ENCODE measurements at regions not wholly inside any gene's neighbourhood (a gene's known extent, or its start where the extent isn't known, plus 50 kb on each side); places are given as distances from the start of the nearest gene placed in this dataset.
A peak's percentile ranks its signal among the peaks of the same experiment; 100 is the strongest.
"Not testable (repeated sequence)": the region's sequence is repeated elsewhere in the genome, so short reads cannot be mapped to it uniquely, and the experiment has no call there.

DNA sequence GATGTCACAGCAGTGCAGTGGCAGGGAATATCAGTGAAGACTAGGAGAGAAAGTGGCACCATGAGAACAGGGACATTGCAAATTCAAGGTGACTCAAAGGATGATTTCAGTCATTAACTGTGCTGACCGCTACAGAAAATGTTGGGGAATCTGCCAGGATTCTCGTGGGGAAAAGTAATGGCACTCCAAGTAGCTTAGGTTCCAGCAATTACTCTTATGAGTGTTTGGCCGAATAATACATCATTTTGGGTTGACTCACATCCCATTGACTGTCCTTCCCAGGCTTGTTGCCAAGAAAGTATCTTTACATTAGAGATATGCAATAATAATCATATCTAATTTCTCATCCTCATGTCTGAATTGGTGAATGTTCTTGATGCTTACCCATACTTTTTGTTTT is 1411.1 kb upstream of the PCDH7 start:
- Histone ChIP-seq H3K9ac (ENCODE audit: low read length) (no peak overlapping the region), H3K9me3 (ENCODE audit: control insufficient read depth, low read length) (no peaks in the 10 kb centered on the region), H3K27me3 (replicated peaks; ENCODE audit: control insufficient read depth, insufficient read depth, low read length) (no peaks in the 10 kb centered on the region), H3K4me1 (ENCODE audit: control insufficient read depth, insufficient read depth, low read length) (no peaks in the 10 kb centered on the region), H3K4me3 (ENCODE audit: low read length) (no peak overlapping the region), H3K36me3 (ENCODE audit: control insufficient read depth, insufficient read depth, low read length, severe bottlenecking) (no peaks in the 10 kb centered on the region)
- no peak for DNase-seq (ENCODE audit: low read depth)

- Histone ChIP-seq H3K36me3 (ENCODE audit: control insufficient read depth, insufficient read depth, low read length, severe bottlenecking) (no peaks in the 10 kb centered on the region), H3K4me1 (ENCODE audit: control insufficient read depth, insufficient read depth, low read length) (no peaks in the 10 kb centered on the region), H3K27me3 (replicated peaks; ENCODE audit: control insufficient read depth, insufficient read depth, low read length) (no peaks in the 10 kb centered on the region), H3K9me3 (ENCODE audit: control insufficient read depth, low read length) (no peaks in the 10 kb centered on the region), H3K9ac (ENCODE audit: low read length) (no peak overlapping the region), H3K4me3 (ENCODE audit: low read length) (no peak overlapping the region)
- DNase-seq (ENCODE audit: low read depth): no peak
Measured at GRCh38 chr4:29310252-29310651, 1409.9 kb upstream of the PCDH7 start.

DNA sequence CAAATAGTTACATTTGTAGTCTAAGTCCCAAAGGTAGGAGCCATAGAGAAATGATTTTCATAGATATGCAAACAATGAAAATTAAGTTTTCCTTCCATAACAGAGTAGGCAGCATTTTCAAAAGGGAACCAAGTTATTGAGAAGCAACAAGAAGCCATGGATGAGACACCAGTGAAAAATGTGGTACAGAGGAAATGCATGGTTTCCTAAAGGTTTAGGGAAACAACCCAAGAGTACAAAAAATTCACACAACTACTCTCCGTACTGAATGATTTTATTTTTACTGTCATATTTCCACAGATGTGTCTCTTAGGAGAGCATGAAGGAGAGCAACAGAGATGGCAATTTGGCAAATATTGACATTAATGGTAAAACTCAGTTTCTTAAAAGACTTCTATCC is 1408.9 kb upstream of the PCDH7 start:
- no peak overlapping the region for H3K4me3 ChIP-seq (ENCODE audit: low read length)
- peak; percentile 20 for DNase-seq (ENCODE audit: low read depth)
- no peaks in the 10 kb centered on the region for H3K9me3 ChIP-seq (ENCODE audit: control insufficient read depth, low read length)
- no peaks in the 10 kb centered on the region for H3K27me3 ChIP-seq (replicated peaks; ENCODE audit: control insufficient read depth, insufficient read depth, low read length)
- no peaks in the 10 kb centered on the region for H3K36me3 ChIP-seq (ENCODE audit: control insufficient read depth, insufficient read depth, low read length, severe bottlenecking)
- H3K9ac ChIP-seq (ENCODE audit: low read length): no peak overlapping the region
- no peaks in the 10 kb centered on the region for H3K4me1 ChIP-seq (ENCODE audit: control insufficient read depth, insufficient read depth, low read length)

DNA sequence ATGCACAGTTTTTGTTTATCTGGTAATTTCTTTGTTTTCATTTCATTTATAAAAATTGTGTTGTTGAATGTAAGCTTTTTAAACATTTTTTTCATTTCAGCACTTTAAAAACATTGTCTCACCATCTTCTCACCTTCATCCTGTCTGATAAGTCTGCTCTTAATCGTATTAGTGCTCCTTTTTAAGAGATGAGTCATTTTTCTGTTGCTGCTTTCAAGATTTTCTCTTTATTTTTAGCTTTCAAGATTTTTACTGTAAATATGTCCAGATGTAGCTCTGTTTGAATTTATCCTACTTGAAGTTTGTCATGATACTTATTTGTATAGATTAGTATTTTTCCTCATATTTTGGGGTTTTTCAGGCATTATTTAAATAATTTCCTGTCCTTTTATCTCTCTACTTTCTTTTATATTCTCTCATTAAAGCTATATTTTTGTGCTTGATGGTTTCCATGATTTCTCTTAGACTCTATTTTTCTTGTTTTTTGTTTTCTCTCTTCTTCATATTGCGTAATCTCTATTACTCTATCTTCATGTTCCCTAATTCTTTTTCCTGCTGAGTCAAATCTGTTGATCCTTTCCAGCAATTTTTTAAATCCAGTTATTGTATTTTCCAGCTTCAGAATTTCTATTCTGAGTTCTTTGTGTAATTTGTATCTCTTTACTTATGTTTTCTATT is 1400.4 kb upstream of the PCDH7 start:
- no peak overlapping the region for H3K4me3 ChIP-seq (ENCODE audit: low read length)
- no peaks in the 10 kb centered on the region for H3K9me3 ChIP-seq (ENCODE audit: control insufficient read depth, low read length)
- no peaks in the 10 kb centered on the region for H3K36me3 ChIP-seq (ENCODE audit: control insufficient read depth, insufficient read depth, low read length, severe bottlenecking)
- no peaks in the 10 kb centered on the region for H3K27me3 ChIP-seq (replicated peaks; ENCODE audit: control insufficient read depth, insufficient read depth, low read length)
- no peaks in the 10 kb centered on the region for H3K4me1 ChIP-seq (ENCODE audit: control insufficient read depth, insufficient read depth, low read length)
- no peak overlapping the region for H3K9ac ChIP-seq (ENCODE audit: low read length)
- DNase-seq (ENCODE audit: low read depth): no peak

GRCh38 chr4:29320947-29321620 is 1399.1 kb upstream of the PCDH7 start:
- no peaks in the 10 kb centered on the region for H3K4me1 ChIP-seq (ENCODE audit: control insufficient read depth, insufficient read depth, low read length)
- no peaks in the 10 kb centered on the region for H3K9me3 ChIP-seq (ENCODE audit: control insufficient read depth, low read length)
- H3K36me3 ChIP-seq (ENCODE audit: control insufficient read depth, insufficient read depth, low read length, severe bottlenecking): no peaks in the 10 kb centered on the region
- no peak overlapping the region for H3K4me3 ChIP-seq (ENCODE audit: low read length)
- H3K9ac ChIP-seq (ENCODE audit: low read length): no peak overlapping the region
- no peak for DNase-seq (ENCODE audit: low read depth)
- H3K27me3 ChIP-seq (replicated peaks; ENCODE audit: control insufficient read depth, insufficient read depth, low read length): no peaks in the 10 kb centered on the region

GRCh38 chr4:29326004-29326403 is 1394.2 kb upstream of the PCDH7 start:
- H3K9ac ChIP-seq (ENCODE audit: low read length): no peak overlapping the region
- H3K9me3 ChIP-seq (ENCODE audit: control insufficient read depth, low read length): no peaks in the 10 kb centered on the region
- H3K4me3 ChIP-seq (ENCODE audit: low read length): no peak overlapping the region
- H3K36me3 ChIP-seq (ENCODE audit: control insufficient read depth, insufficient read depth, low read length, severe bottlenecking): no peaks in the 10 kb centered on the region
- DNase-seq (ENCODE audit: low read depth): no peak
- no peaks in the 10 kb centered on the region for H3K27me3 ChIP-seq (replicated peaks; ENCODE audit: control insufficient read depth, insufficient read depth, low read length)
- no peaks in the 10 kb centered on the region for H3K4me1 ChIP-seq (ENCODE audit: control insufficient read depth, insufficient read depth, low read length)

- no peaks in the 10 kb centered on the region for H3K36me3 ChIP-seq (ENCODE audit: control insufficient read depth, insufficient read depth, low read length, severe bottlenecking)
- no peak for DNase-seq (ENCODE audit: low read depth)
Measured at GRCh38 chr4:29326816-29327215, 1393.4 kb upstream of the PCDH7 start.

DNA sequence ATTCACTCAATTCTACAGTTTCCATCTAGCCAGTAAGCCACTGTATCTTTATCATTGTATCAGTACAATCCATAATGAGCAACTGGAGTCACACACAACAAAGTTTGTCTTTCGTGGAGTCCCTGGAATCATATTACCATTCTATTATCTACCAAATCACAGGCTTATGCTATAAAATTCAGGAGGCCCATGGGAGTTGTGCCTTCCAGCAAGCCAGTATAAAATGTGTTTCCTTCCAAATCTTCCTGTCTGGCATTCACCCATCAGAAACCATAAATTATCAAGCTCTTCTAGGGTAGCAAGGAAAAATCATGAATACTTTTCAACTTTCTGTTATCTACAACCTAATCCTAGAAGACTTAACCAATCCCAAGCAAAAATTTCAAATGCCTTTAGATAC is 1383.3 kb upstream of the PCDH7 start:
- no peak overlapping the region for H3K9ac ChIP-seq (ENCODE audit: low read length)
- H3K4me3 ChIP-seq (ENCODE audit: low read length): no peak overlapping the region
- no peaks in the 10 kb centered on the region for H3K27me3 ChIP-seq (replicated peaks; ENCODE audit: control insufficient read depth, insufficient read depth, low read length)
- DNase-seq (ENCODE audit: low read depth): no peak
- no peaks in the 10 kb centered on the region for H3K9me3 ChIP-seq (ENCODE audit: control insufficient read depth, low read length)
- no peaks in the 10 kb centered on the region for H3K4me1 ChIP-seq (ENCODE audit: control insufficient read depth, insufficient read depth, low read length)
- H3K36me3 ChIP-seq (ENCODE audit: control insufficient read depth, insufficient read depth, low read length, severe bottlenecking): no peaks in the 10 kb centered on the region

More at GRCh38 chr4:29326816-29327215, 1393.4 kb upstream of the PCDH7 start:
- Histone ChIP-seq H3K4me3 (ENCODE audit: low read length) (no peak overlapping the region), H3K27me3 (replicated peaks; ENCODE audit: control insufficient read depth, insufficient read depth, low read length) (no peaks in the 10 kb centered on the region), H3K4me1 (ENCODE audit: control insufficient read depth, insufficient read depth, low read length) (no peaks in the 10 kb centered on the region), H3K9me3 (ENCODE audit: control insufficient read depth, low read length) (no peaks in the 10 kb centered on the region), H3K9ac (ENCODE audit: low read length) (no peak overlapping the region)

DNA sequence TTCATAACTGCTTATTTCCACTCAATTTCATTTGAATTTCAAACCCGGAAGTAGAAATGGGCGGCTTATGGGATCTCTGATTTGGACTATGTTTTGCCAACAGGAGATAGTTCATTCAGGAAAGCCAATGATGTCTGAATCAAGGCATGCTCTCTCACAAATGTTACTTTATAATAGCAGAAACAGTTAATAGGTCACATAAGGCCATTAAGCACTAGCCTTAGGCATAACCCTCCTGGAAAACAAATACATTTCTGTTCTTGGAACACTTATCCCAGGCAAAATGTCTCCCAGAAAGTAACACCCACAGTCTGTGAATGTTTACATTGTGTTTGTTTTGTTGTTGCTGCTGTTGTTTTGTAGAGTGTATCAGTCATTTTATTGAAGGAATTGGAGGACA is 1347.2 kb upstream of the PCDH7 start:
- Histone ChIP-seq H3K4me3 (ENCODE audit: low read length) (no peak overlapping the region), H3K36me3 (ENCODE audit: control insufficient read depth, insufficient read depth, low read length, severe bottlenecking) (no peaks in the 10 kb centered on the region), H3K9me3 (ENCODE audit: control insufficient read depth, low read length) (peaks cover 5% of the 10 kb centered on the region), H3K9ac (ENCODE audit: low read length) (no peak overlapping the region), H3K4me1 (ENCODE audit: control insufficient read depth, insufficient read depth, low read length) (no peaks in the 10 kb centered on the region), H3K27me3 (replicated peaks; ENCODE audit: control insufficient read depth, insufficient read depth, low read length) (no peaks in the 10 kb centered on the region)
- no peak for DNase-seq (ENCODE audit: low read depth)

DNA sequence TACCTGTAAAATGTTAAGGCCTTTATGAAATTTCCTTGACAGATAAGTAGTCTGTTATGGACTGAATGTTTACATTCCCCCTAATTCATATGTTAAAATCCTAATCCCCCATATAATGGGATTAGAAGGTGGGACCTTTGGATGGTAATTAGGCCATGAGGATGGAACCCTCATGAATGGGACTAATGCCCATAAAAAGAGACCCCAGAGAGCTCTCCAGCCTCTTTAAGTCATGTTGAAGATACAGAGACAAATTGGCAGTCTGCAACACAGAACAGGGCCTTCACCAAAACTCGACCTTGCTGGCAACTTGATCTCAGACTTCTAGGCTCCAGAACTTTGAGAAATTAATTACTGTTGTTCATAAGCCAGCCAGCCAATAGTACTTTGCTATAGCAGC is 1344.5 kb upstream of the PCDH7 start:
- no peak overlapping the region for H3K9ac ChIP-seq (ENCODE audit: low read length)
- H3K36me3 ChIP-seq (ENCODE audit: control insufficient read depth, insufficient read depth, low read length, severe bottlenecking): no peaks in the 10 kb centered on the region
- no peak overlapping the region for H3K4me3 ChIP-seq (ENCODE audit: low read length)
- no peaks in the 10 kb centered on the region for H3K27me3 ChIP-seq (replicated peaks; ENCODE audit: control insufficient read depth, insufficient read depth, low read length)
- H3K9me3 ChIP-seq (ENCODE audit: control insufficient read depth, low read length): peaks cover 3% of the 10 kb centered on the region
- DNase-seq (ENCODE audit: low read depth): no peak
- no peaks in the 10 kb centered on the region for H3K4me1 ChIP-seq (ENCODE audit: control insufficient read depth, insufficient read depth, low read length)

- H3K4me3 ChIP-seq (ENCODE audit: low read length); H3K9me3 ChIP-seq (ENCODE audit: control insufficient read depth, low read length); H3K9ac ChIP-seq (ENCODE audit: low read length); H3K36me3 ChIP-seq (ENCODE audit: control insufficient read depth, insufficient read depth, low read length, severe bottlenecking); DNase-seq (ENCODE audit: low read depth); H3K27me3 ChIP-seq (replicated peaks; ENCODE audit: control insufficient read depth, insufficient read depth, low read length); H3K4me1 ChIP-seq (ENCODE audit: control insufficient read depth, insufficient read depth, low read length): not testable (repeated sequence)
Measured at GRCh38 chr4:29378237-29378636, 1341.9 kb upstream of the PCDH7 start.

GRCh38 chr4:29390921-29391320 is 1329.2 kb upstream of the PCDH7 start:
- H3K36me3 ChIP-seq (ENCODE audit: control insufficient read depth, insufficient read depth, low read length, severe bottlenecking): no peaks in the 10 kb centered on the region
- peaks cover 9% of the 10 kb centered on the region for H3K9me3 ChIP-seq (ENCODE audit: control insufficient read depth, low read length)
- no peak overlapping the region for H3K9ac ChIP-seq (ENCODE audit: low read length)
- H3K4me1 ChIP-seq (ENCODE audit: control insufficient read depth, insufficient read depth, low read length): no peaks in the 10 kb centered on the region
- no peak overlapping the region for H3K4me3 ChIP-seq (ENCODE audit: low read length)
- peak; percentile 34 for DNase-seq (ENCODE audit: low read depth)
- no peaks in the 10 kb centered on the region for H3K27me3 ChIP-seq (replicated peaks; ENCODE audit: control insufficient read depth, insufficient read depth, low read length)

All from adipocyte (in vitro differentiated cells).